Stimulated activated memory B cell treated with anti-CD40 and anti-IgM and Interleukin-4, amounts not matched to agents 10 μg/mL and 1 μg/mL and 100 μg/mL, for 72 hours (primary cell): ENCODE measurements at regions not wholly inside any gene's neighbourhood (a gene's known extent, or its start where the extent isn't known, plus 50 kb on each side); places are given as distances from the start of the nearest gene placed in this dataset.

Experiments
- ATAC-seq: fragments of 150-1000 bp; cut with Tn5 transposase; 2 replicates; pipeline ENCODE4 v1.10.0; 2021
- H3K27ac Mint-ChIP-seq: one replicate; pipeline ENCODE4 v1.8.0; 2022; ENCODE audit warnings: mild to moderate bottlenecking, mixed read lengths
- H3K27me3 Mint-ChIP-seq: one replicate; pipeline ENCODE4 v1.8.0; 2022; ENCODE audit warnings: mixed read lengths
- H3K36me3 Mint-ChIP-seq: one replicate; pipeline ENCODE4 v1.8.0; 2022; ENCODE audit warnings: mixed read lengths
- H3K4me1 Mint-ChIP-seq: one replicate; pipeline ENCODE4 v1.8.0; 2022; ENCODE audit warnings: mixed read lengths
- H3K4me3 Mint-ChIP-seq: one replicate; pipeline ENCODE4 v1.8.0; 2022; ENCODE audit warnings: mild to moderate bottlenecking, moderate library complexity, mixed read lengths
- H3K9me3 Mint-ChIP-seq: one replicate; pipeline ENCODE4 v1.8.0; 2022; ENCODE audit warnings: mixed read lengths

DNA sequence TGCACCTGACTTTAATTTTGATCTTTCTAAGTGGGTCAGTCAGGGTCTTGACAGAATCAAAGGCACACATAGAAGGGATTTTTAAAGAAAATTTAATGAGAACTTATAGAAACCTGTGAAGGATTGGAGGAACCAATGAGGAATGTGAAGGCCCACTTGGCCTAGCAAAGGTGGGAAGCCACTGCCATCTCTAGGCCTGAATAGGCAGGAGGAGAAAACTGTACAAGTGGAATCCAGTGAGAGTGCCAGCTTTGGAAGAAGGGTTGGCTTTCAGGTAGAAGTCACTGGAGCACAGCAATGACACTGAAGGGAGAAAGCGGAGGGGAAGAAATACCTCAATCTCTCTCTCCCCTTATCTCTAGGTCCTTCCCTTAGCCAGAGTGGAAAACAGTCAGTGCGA is 380.7 kb upstream of the KCNMB2 start:
- no peaks in the 10 kb centered on the region for H3K36me3 Mint-ChIP-seq
- no peaks in the 10 kb centered on the region for H3K4me1 Mint-ChIP-seq
- H3K4me3 Mint-ChIP-seq: no peak overlapping the region
- no peaks in the 10 kb centered on the region for H3K9me3 Mint-ChIP-seq
- H3K27ac Mint-ChIP-seq: no peak overlapping the region
- peaks cover 12% of the 10 kb centered on the region for H3K27me3 Mint-ChIP-seq
- no peak for ATAC-seq

DNA sequence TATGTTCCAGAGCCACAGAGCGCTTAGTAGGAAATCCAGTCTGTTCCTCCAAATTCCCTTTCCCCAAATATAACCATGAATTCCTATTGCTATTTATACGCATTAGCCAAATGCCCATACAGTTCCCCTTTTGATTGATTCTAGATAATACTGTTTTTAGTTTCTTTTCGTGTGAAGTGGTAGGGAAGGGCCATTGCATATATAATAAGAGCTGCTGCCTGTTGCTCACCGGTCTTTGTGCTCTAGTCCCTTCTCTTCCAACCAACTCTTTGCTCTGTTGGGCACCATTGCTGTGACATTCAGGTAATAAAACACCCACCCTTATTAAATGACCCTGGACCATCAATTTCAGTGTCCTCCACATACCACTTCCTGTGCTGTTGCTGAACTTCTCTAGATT is 379.9 kb upstream of the KCNMB2 start:
- no peaks in the 10 kb centered on the region for H3K36me3 Mint-ChIP-seq
- no peak for ATAC-seq
- H3K27me3 Mint-ChIP-seq: peaks cover 19% of the 10 kb centered on the region
- H3K9me3 Mint-ChIP-seq: no peaks in the 10 kb centered on the region
- H3K27ac Mint-ChIP-seq: no peak overlapping the region
- no peak overlapping the region for H3K4me3 Mint-ChIP-seq
- no peaks in the 10 kb centered on the region for H3K4me1 Mint-ChIP-seq

DNA sequence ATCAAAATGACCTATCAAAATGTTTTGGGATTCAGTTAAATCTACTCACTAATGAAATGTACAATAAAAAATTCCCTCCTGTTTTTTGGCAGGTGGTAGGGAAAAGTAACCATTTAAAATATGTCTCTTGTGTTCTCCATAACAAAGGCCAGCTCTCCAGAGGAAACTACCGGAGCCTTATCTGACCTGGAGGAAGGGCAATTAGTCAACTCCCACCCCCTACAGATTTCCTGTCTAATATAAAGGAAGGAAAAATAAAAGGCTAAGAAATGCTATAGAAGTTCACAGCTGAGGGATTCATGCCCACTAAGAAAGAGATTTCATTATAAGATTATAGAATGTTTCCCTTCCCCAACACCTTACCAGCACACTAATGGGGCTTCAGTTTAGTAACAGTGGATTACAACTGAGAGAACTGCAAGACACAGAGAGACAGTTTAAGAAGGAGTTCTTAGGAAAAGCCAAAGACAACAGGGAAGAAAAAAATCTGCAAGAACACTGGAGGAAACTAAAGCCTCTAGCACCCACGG is 376.5 kb upstream of the KCNMB2 start:
- Mint-ChIP-seq H3K9me3 (no peaks in the 10 kb centered on the region), H3K4me1 (no peaks in the 10 kb centered on the region), H3K27ac (no peak overlapping the region), H3K4me3 (no peak overlapping the region), H3K27me3 (peaks cover 31% of the 10 kb centered on the region), H3K36me3 (no peaks in the 10 kb centered on the region)
- ATAC-seq: no peak

DNA sequence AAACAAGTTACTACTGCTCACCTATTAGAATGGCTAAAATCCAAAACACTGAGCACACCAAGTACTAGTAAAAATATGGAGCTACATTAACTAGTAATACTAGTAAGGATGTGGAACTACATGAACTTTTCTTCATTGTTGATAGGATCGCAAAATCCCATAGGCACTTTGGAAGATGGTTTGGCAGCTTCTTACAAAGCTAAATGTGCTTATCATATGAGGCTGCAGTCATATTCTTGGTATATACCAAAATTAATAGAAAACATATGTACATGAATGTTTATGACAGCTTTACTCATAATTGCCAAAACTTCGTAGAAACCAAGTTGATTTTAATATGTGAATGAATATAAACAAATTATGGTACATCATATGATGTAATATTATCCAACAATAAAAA is 366.8 kb upstream of the KCNMB2 start:
- no peaks in the 10 kb centered on the region for H3K9me3 Mint-ChIP-seq
- no peak overlapping the region for H3K27ac Mint-ChIP-seq
- H3K36me3 Mint-ChIP-seq: no peaks in the 10 kb centered on the region
- peaks cover 8% of the 10 kb centered on the region for H3K27me3 Mint-ChIP-seq
- no peak overlapping the region for H3K4me3 Mint-ChIP-seq
- no peaks in the 10 kb centered on the region for H3K4me1 Mint-ChIP-seq
- ATAC-seq: no peak

DNA sequence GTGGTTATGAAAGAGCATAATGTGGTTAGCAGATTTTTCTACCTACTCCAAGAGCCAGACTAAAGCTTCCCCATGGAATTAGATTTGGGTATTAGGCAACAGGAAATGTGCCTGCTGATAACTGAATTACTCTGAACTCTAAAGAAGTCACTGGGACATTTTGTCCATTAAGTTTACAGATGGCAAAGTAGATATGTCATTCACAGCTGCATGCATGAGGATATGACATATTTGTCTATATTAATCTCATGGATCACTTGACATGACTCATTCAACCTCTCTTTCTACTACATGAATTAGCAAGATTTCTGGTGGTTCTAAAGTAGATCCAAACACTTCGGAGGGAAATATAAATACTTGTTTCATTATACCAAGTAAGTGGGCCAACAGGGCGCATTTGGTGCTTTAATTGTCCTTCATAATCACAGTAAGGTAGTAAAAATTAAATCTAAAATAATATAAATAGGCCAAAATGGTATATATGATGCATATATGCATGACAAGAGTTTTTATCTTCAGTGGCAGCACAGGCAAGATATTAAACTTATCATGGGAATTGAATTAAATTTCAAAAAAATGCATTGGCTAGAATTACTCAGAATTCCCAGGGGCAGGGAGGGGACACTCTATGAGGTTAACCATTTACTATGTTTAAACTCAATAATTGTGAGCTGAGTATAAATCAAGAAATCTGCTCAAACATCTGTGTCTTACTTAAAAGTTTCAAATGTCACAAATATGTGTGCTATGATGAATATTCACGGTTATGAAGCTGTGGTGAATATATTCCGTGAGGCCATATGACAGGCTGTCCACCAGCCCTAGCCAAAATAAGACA is 365.3 kb upstream of the KCNMB2 start:
- H3K27ac Mint-ChIP-seq: no peak overlapping the region
- no peaks in the 10 kb centered on the region for H3K4me1 Mint-ChIP-seq
- no peaks in the 10 kb centered on the region for H3K36me3 Mint-ChIP-seq
- H3K27me3 Mint-ChIP-seq: no peaks in the 10 kb centered on the region
- H3K9me3 Mint-ChIP-seq: no peaks in the 10 kb centered on the region
- ATAC-seq: no peak
- H3K4me3 Mint-ChIP-seq: no peak overlapping the region

DNA sequence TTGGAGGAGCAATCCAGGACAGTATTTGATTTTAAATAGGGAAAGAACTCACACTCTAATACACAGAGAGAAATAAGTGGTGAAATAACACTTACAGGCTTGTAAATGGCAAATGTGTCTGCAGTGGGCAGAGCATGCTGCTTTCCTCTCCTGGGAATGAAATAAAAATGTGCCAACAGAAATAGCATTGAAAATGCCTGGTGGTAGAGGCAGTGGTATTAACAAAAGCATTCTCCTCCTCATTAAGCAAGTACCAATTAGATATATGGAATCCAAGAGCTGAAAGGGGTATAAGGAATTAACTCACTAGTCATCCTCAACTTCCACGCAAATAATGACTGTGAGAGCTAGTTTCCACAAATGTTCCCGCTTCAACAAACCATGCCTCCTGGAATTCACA is 364.1 kb upstream of the KCNMB2 start:
- no peak for ATAC-seq
- Mint-ChIP-seq H3K27me3 (no peaks in the 10 kb centered on the region), H3K4me3 (no peak overlapping the region), H3K9me3 (no peaks in the 10 kb centered on the region), H3K4me1 (no peaks in the 10 kb centered on the region), H3K27ac (no peak overlapping the region), H3K36me3 (no peaks in the 10 kb centered on the region)

DNA sequence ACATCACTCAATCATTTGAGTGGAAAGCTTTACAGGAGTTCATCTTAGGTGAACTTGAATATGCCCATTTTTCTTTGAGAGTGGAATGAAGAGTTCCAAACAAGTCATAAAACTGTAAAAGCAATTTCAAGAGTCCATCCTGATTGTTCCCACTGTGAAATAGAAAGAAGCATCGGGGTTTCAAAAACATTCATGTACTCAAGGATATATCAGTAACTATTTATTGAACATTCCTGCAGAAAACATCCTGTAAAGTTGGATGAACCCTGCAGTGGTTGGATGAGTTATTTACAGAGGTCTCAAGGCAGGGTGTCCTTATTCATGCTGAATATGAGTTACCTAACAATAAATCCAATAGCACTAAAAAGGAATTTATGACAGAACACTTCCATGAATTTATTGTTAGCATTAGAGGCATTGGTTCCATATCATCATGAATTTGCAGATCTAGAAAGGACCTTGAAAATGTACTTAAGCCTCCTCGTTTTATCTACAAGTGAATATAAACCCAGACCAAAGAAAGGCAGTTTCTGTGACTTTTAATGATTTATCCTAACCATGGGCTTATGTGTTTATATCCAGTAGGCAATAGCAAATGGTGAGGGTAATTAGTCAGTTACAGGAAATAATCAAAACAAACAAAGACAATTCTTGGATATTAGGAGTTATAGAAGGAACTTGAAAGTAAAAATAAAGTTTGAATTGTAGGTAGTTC is 361.9 kb upstream of the KCNMB2 start:
- H3K4me1 Mint-ChIP-seq: no peaks in the 10 kb centered on the region
- no peaks in the 10 kb centered on the region for H3K27me3 Mint-ChIP-seq
- no peak overlapping the region for H3K27ac Mint-ChIP-seq
- H3K9me3 Mint-ChIP-seq: no peaks in the 10 kb centered on the region
- no peak for ATAC-seq
- H3K36me3 Mint-ChIP-seq: no peaks in the 10 kb centered on the region
- no peak overlapping the region for H3K4me3 Mint-ChIP-seq

DNA sequence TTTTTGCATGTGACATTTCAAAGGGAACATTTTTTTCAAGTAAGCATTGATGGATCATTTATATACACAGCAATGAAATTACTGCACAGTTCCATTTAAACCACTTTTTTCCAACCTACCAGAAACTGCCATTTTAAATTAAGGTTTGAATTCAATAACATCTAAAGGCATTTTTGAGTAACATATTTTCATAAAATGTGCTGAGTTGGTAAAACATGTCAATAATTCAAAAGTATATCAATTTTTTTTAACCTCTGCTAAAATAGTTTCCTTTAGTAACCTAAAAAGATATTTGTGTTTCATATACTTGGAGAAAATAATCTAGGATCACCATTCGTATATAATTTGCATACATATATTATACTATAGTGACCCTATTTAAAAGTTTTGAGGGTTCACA is 355.1 kb upstream of the KCNMB2 start:
- Mint-ChIP-seq H3K36me3 (no peaks in the 10 kb centered on the region), H3K27me3 (no peaks in the 10 kb centered on the region), H3K4me1 (no peaks in the 10 kb centered on the region), H3K4me3 (no peak overlapping the region), H3K27ac (no peak overlapping the region), H3K9me3 (no peaks in the 10 kb centered on the region)
- ATAC-seq: no peak

DNA sequence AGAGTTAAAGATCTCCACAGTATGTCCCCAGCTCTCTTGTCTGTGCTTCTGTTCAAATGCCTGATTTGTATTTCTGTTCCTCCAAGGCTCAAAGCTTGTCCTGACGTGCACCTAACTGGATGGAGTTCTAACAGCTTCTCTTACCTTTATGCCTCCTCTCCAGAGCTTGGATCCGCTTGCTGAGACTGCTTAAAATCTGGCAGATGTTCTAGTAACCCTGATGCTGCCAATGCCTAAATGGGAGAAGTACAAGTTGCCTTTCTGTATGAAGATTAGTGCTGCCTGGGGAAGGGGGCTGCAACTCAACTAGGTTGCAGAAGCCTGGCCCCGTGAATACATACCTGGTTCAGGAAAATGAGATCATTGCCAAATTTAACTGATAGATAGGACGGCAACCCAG is 354.5 kb upstream of the KCNMB2 start:
- H3K9me3 Mint-ChIP-seq: peaks cover 3% of the 10 kb centered on the region
- H3K27me3 Mint-ChIP-seq: no peaks in the 10 kb centered on the region

DNA sequence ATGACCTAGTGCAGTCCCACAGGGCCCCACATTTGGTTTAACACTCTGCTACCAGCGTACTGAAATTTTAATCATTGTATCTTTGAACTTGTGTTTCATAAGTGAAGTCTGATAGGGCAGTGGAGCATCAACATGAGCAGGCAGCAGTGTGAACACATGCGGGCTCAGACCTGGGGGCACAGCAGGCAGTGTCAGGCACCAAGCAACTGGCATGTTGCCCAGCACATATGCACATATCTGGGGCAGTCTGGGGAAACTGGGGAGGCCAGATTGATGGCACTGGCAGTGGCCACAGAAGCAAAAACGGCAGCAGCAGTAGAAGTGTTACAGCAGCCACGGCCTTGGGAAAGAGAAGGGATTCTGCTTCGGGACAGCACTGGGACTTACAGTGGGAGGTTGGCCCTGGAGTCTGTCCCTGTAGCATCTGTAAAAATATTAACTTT is 353.9 kb upstream of the KCNMB2 start:
- Mint-ChIP-seq H3K36me3 (no peaks in the 10 kb centered on the region), H3K4me3 (no peak overlapping the region), H3K4me1 (no peaks in the 10 kb centered on the region), H3K27ac (no peak overlapping the region), H3K9me3 (peaks cover 3% of the 10 kb centered on the region), H3K27me3 (no peaks in the 10 kb centered on the region)
- peak; percentile 39 for ATAC-seq

More for the DNA sequence above, 354.5 kb upstream of the KCNMB2 start:
- no peaks in the 10 kb centered on the region for H3K36me3 Mint-ChIP-seq
- H3K4me1 Mint-ChIP-seq: no peaks in the 10 kb centered on the region
- no peak for ATAC-seq
- no peak overlapping the region for H3K4me3 Mint-ChIP-seq
- H3K27ac Mint-ChIP-seq: no peak overlapping the region

DNA sequence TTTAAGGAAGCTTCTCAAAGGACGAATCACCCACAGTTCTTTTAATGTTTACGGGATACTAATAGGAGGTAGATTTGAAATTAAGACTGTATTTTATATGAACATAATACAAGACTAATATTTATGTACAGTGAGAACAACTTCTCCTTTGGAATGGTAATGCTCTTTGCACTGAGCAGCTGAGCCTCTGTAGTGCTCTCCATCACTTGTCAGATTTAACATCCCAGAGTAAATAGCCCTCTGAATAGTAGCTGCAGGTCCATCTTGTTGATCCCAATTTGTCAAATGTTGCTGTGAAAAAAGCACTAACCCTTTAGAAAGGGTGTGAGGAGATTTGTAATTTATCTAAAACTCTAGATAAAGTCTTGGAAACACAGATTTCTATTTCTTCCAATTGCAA is 351.4 kb upstream of the KCNMB2 start:
- no peak for ATAC-seq
- no peaks in the 10 kb centered on the region for H3K27me3 Mint-ChIP-seq
- no peak overlapping the region for H3K4me3 Mint-ChIP-seq
- no peaks in the 10 kb centered on the region for H3K36me3 Mint-ChIP-seq
- no peak overlapping the region for H3K27ac Mint-ChIP-seq
- no peaks in the 10 kb centered on the region for H3K4me1 Mint-ChIP-seq
- H3K9me3 Mint-ChIP-seq: peaks cover 3% of the 10 kb centered on the region

DNA sequence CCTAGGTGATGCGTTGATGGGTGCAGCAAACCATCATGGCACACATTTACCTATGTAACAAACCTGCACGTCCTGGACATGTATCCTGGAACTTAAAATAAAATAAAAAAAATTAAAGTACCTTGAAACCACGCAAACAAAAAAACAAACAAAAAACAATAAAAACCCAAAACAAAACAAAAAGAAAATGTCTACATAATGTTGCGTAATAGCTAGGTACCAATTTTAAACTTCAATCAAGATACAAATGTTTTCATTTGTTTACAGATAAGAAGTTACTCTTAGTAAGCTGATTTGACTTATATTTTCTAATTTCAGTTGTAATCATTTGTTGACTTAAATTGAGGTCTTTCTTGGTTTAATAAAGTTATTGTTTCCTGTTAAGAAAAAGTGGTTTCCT is 349.6 kb upstream of the KCNMB2 start:
- no peaks in the 10 kb centered on the region for H3K36me3 Mint-ChIP-seq
- H3K9me3 Mint-ChIP-seq: peaks cover 3% of the 10 kb centered on the region
- ATAC-seq: no peak
- peaks cover 9% of the 10 kb centered on the region for H3K27me3 Mint-ChIP-seq
- H3K27ac Mint-ChIP-seq: no peak overlapping the region
- H3K4me1 Mint-ChIP-seq: no peaks in the 10 kb centered on the region
- H3K4me3 Mint-ChIP-seq: no peak overlapping the region

DNA sequence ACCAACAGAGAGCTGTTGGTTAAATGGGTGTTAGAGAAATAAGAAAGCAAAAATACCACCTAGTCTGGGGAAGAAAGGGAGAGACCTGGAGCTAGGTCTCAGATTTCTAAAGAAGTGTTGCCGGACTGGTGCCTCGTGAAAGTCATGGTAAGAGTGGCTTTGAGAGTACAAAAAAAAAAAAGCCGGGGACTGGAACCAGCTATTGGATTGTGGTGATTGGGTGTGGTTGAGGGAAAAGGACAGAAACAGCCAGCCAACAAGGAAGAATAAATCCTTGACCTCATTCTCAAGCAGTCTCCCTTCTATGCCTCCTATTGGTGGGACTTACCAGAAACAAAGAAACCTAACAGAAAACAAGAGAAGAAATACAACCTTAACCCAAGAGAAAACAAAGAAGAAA is 346.4 kb upstream of the KCNMB2 start:
- no peak for ATAC-seq
- no peaks in the 10 kb centered on the region for H3K36me3 Mint-ChIP-seq
- H3K4me3 Mint-ChIP-seq: no peak overlapping the region
- no peaks in the 10 kb centered on the region for H3K4me1 Mint-ChIP-seq
- no peak overlapping the region for H3K27ac Mint-ChIP-seq
- peaks cover 19% of the 10 kb centered on the region for H3K27me3 Mint-ChIP-seq
- peaks cover 3% of the 10 kb centered on the region for H3K9me3 Mint-ChIP-seq

DNA sequence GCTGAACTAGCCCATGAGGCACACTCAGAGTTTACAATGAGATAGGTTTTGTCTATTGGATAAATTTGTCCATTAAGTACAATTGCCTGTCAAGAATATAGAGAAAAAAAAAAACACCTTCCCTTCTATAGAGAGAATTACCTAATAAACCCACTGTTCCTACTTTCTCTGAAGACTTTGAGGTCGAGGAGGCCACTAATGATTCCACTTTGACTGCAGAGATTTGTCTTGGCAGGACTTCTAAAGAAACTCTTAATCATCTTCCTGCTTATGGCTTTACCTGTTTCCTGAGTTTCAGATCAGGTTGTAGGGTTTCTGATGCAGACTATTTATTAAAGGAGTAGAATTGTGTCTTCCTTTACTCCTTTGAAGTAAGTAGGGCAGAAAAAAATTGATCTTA is 342.4 kb upstream of the KCNMB2 start:
- Mint-ChIP-seq H3K27me3 (peaks cover 19% of the 10 kb centered on the region), H3K36me3 (no peaks in the 10 kb centered on the region), H3K4me3 (no peak overlapping the region), H3K9me3 (no peaks in the 10 kb centered on the region), H3K27ac (no peak overlapping the region), H3K4me1 (no peaks in the 10 kb centered on the region)
- ATAC-seq: no peak

DNA sequence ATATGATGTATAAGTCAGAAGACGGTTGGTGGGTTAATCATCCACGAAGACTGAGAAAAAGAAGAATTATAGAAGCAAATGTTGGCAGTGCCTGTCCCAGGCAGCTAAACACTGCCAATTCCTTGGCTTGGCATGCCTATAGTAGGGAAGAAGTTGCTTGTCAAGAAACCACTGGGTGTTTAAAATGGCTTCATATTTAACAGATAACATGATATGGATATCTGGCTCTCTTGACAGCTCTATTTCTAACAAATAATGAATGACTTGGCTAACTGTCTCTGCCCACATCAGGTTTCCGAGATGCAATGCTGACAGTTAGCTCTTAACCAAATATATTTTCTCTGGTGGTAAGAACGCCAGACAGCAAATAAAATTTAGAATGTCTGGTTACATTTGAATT is 341.7 kb upstream of the KCNMB2 start:
- no peaks in the 10 kb centered on the region for H3K4me1 Mint-ChIP-seq
- H3K27me3 Mint-ChIP-seq: peaks cover 19% of the 10 kb centered on the region
- H3K36me3 Mint-ChIP-seq: no peaks in the 10 kb centered on the region
- no peak overlapping the region for H3K27ac Mint-ChIP-seq
- no peak overlapping the region for H3K4me3 Mint-ChIP-seq
- H3K9me3 Mint-ChIP-seq: no peaks in the 10 kb centered on the region
- ATAC-seq: no peak

DNA sequence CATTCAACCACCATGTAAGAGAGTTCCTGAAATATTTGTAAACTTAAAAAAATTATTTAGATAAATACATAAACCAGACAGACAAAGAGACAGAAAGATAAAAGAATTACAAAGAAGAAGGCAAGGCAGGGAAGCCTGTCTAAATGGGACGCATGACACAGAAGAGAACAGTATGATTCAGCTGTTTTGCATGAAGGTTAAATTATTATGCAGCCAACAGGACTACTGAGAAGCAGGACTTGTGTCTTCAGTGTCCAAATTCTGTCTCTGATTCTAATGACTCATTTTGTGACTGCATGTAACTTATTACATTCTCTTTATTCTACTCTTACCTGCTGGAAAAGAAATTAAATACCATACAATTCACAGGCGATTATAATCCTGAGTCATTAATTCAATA is 340.4 kb upstream of the KCNMB2 start:
- ATAC-seq: no peak
- Mint-ChIP-seq H3K36me3 (no peaks in the 10 kb centered on the region), H3K9me3 (no peaks in the 10 kb centered on the region), H3K4me1 (no peaks in the 10 kb centered on the region), H3K27me3 (peaks cover 10% of the 10 kb centered on the region), H3K4me3 (no peak overlapping the region), H3K27ac (no peak overlapping the region)
